ENCODE measurements at regions not wholly inside any gene's neighbourhood (a gene's known extent, or its start where the extent isn't known, plus 50 kb on each side); places are given as distances from the start of the nearest gene placed in this dataset.

GRCh38 chr10:131662851-131663250 is 238.0 kb upstream of the PPP2R2D start:
- Histone ChIP-seq H3K27me3 (ENCODE audit: control insufficient read depth in 1 of 2, insufficient read depth in 2 of 2, low read length in 2 of 2) (peaks cover 1 to 14% of the 10 kb centered on the region in 2 experiments; a peak in 2 of 5 replicates), H4K20me1 (ENCODE audit: insufficient read depth, low read length) (no peaks in the 10 kb centered on the region), H3K9me3 (ENCODE audit: low read length) (no peaks in the 10 kb centered on the region), H2AFZ (ENCODE audit: low read length) (no peak overlapping the region), H3K27ac (ENCODE audit: extremely low read length, insufficient read depth, low read length) (no peak overlapping the region), H3K79me2 (ENCODE audit: insufficient read depth, low read length) (no peaks in the 10 kb centered on the region), H3K4me2 (ENCODE audit: low read depth, low read length) (no peak overlapping the region), H3K4me1 (ENCODE audit: insufficient read depth, low read length) (no peaks in the 10 kb centered on the region), H3K9ac (ENCODE audit: insufficient read depth, low read depth, low read length) (no peak overlapping the region), H3K4me3 (replicated peaks in 1 of 3; ENCODE audit: insufficient read depth in 1 of 3, low read depth in 2 of 3, low read length in 3 of 3) (no peak overlapping the region), H3K36me3 (replicated peaks in 1 of 2; ENCODE audit: control insufficient read depth in 1 of 2, insufficient read depth in 2 of 2, low read length in 2 of 2) (no peaks in the 10 kb centered on the region)
- ChIA-PET POLR2A (no interaction called here), CTCF (ENCODE audit: low intra/inter-chr PET ratio, low total read pairs) (no interaction called here)
- ATAC-seq (no peak), FAIRE-seq (no peak), DNase-seq (ENCODE audit: low spot score) (no peak)
- 27% methylated on average over 10 of the region's 10 CpGs for WGBS (ENCODE audit: low lambda C conversion rate)
- BruUV-seq (replicated peaks) = no TSS peak
- TF ChIP-seq GATAD2A (CRISPR knock-in tag; IDR thresholded peaks at IDR 0.05) = no peak
- no peak for TF ChIP-seq TERF1 (CRISPR knock-in tag; IDR thresholded peaks at IDR 0.05)
- no peak for TF ChIP-seq ZNF549 (CRISPR knock-in tag; IDR thresholded peaks at IDR 0.05)
- no peak for TF ChIP-seq PHF21A (CRISPR knock-in tag; IDR thresholded peaks at IDR 0.05)
- TF ChIP-seq SNAPC2 (CRISPR knock-in tag; IDR thresholded peaks at IDR 0.05) = no peak
- TF ChIP-seq HCFC1 (IDR thresholded peaks at IDR 0.05; ENCODE audit: low read depth, low read length) = no peak
- no peak for TF ChIP-seq PHF20 (CRISPR knock-in tag; IDR thresholded peaks at IDR 0.05)
- TF ChIP-seq, protein P1, sequence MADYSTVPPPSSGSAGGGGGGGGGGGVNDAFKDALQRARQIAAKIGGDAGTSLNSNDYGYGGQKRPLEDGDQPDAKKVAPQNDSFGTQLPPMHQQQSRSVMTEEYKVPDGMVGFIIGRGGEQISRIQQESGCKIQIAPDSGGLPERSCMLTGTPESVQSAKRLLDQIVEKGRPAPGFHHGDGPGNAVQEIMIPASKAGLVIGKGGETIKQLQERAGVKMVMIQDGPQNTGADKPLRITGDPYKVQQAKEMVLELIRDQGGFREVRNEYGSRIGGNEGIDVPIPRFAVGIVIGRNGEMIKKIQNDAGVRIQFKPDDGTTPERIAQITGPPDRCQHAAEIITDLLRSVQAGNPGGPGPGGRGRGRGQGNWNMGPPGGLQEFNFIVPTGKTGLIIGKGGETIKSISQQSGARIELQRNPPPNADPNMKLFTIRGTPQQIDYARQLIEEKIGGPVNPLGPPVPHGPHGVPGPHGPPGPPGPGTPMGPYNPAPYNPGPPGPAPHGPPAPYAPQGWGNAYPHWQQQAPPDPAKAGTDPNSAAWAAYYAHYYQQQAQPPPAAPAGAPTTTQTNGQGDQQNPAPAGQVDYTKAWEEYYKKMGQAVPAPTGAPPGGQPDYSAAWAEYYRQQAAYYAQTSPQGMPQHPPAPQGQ (CRISPR knock-in tag; IDR thresholded peaks at IDR 0.05; ENCODE audit: borderline replicate concordance) = no peak
- TF ChIP-seq PRDM10 (CRISPR knock-in tag; IDR thresholded peaks at IDR 0.05; ENCODE audit: low read depth) = no peak
- TF ChIP-seq FOSL2 (CRISPR knock-in tag; IDR thresholded peaks at IDR 0.05) = no peak
- no peak for TF ChIP-seq NBN (conservative IDR thresholded peaks at IDR 0.05)
- no peak for TF ChIP-seq ZNF253 (CRISPR knock-in tag; IDR thresholded peaks at IDR 0.05; ENCODE audit: borderline replicate concordance)
- no peak for TF ChIP-seq ZNF766 (CRISPR knock-in tag; IDR thresholded peaks at IDR 0.05; ENCODE audit: borderline replicate concordance)
- TF ChIP-seq SNRNP70 (IDR thresholded peaks at IDR 0.05; ENCODE audit: low read depth, low read length) = no peak
- TF ChIP-seq TSC22D2 (CRISPR knock-in tag; IDR thresholded peaks at IDR 0.05; ENCODE audit: borderline replicate concordance) = no peak
- in situ Hi-C loops (cut with HindIII; ENCODE audit: extremely low pct_ligation_motif_present, low pct_unique_long_range_greater_than_20kb) (no loop called here), intact Hi-C loops (cut with micrococcal nuclease; ENCODE audit: unreplicated experiment) (no loop called here)
